GM21529 (cell line): ENCODE measurements at regions not wholly inside any gene's neighbourhood (a gene's known extent, or its start where the extent isn't known, plus 50 kb on each side); places are given as distances from the start of the nearest gene placed in this dataset.
"Not testable (repeated sequence)": the region's sequence is repeated elsewhere in the genome, so short reads cannot be mapped to it uniquely, and the experiment has no call there.

Source experiments
- ATAC-seq: cut with Tn5 transposase; IDR thresholded peaks from one replicate; pipeline ENCODE4 v1.9.1; 2021; ENCODE audit not compliant: unreplicated experiment

GRCh38 chr6:33896391-33897188 lies 92.8 kb upstream of the MLN start:
- no peak for ATAC-seq

DNA sequence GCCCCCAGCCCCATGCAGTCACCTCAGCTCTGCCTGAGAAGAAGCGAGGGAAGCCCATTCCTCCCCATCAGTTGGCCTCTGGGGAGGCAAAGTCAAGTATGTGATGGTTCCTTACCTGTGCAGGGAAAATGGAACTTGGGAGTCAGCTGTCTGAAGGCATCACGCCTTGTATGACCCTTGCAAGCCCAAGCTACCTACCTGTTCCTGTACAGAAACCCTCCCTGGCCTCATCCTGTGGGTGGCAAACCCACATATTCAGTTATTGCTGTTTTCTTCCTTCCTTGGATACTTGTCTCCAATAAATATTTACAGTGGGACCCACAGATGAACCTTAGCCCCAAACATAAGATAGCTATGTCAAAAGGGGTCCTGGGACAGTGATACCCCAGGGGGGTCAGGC lies 92.2 kb upstream of the MLN start:
- ATAC-seq, result no peak

GRCh38 chr6:33895296-33895695 lies 91.5 kb upstream of the MLN start:
- ATAC-seq, result no peak

GRCh38 chr6:33894438-33894837 lies 90.6 kb upstream of the MLN start:
- no peak for ATAC-seq

DNA sequence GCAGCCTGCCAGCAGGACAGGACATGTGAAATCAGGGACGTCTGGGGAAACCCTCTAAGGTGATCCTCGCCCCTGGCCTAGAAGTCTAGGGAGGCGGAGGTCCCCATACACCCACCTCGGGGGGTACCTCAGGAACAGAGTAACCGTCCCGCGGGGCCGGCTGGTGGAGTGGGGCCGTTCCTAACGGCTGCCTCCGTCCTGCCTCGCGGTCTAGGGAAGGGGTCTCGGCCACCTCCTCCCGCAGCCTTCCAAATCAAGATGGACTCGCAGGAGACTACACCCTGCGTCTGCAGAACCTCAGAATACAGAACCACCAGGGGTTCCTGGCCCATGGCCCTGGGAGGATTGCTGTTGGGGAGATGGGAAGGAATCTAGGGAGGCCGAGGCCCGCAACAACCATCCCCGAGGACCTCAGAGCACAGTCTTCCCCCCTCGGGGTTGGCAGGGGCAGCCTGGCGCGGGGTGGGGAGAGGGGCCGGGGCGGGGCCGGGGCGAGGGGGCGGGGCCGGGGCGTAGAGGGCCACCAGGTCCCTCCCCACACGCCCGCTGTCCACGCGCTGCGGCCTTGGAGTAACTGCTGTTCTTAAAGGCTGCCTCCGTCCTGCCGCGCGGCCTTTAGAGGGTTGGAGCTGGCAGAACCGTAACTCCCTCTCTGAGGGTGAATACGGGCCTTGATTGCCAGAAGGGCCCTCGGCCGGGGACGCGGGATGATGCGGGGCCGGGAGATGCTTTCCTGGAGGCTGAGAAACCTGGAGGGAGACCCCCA lies 89.0 kb upstream of the MLN start:
- no peak for ATAC-seq

DNA sequence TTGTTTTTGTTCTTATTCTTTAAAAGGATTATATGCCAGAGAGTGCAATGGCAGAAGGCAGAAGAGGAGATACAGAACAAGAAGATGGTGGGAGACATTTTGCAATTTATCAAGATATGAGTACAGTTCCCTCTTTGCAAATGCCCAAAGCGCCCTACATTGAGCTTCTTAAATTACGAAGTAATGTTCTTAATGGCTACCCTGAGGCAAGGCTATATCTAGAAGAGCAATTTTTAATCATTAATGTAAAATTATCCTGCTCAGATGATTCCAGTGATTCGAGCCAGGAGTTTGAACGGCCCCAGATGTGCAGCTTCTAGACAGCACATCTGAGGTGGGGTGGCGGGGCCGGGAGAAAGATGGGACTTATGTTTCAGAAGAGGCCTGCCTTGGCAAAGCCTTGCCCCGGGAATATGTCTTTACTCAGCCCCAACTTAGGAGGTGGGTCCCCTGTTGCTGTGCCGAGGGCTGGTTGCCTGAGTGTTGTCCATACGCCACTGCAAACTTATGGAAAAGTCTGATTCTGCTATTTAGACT lies 84.9 kb upstream of the MLN start:
- no peak for ATAC-seq

- ATAC-seq, result no peak
Observed at GRCh38 chr6:33888183-33888582, 84.4 kb upstream of the MLN start.

DNA sequence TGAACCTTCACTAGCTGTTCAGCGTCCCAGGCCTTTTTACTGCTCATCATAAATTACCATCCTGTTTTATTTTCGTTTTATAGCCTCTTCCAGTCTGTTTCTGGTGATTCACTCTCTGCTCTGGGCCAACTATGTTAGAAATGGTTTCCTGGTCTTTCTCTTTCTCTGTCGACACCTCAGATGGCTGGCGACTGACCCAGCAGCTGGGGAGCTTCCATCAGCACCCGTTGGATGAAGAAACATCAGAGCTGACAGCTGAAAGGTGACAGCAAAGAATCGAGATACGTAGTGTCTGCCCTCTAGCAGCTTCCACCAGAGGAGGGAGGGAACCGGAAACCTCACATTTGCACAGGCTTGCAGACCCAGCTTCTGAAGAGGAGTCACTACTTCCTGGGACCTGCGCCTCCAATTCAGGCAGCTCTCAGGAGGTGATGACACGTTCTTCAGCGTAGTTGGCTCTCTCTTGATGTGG lies 82.9 kb upstream of the MLN start:
- no peak for ATAC-seq

- no peak for ATAC-seq
Observed at GRCh38 chr6:33885132-33886057, 81.6 kb upstream of the MLN start.

GRCh38 chr6:33883621-33884020 lies 79.8 kb upstream of the MLN start:
- not testable (repeated sequence) for ATAC-seq

- no peak for ATAC-seq
Observed at GRCh38 chr6:33882154-33882553, 78.4 kb upstream of the MLN start.

- ATAC-seq, result no peak
Observed at GRCh38 chr6:33880766-33881165, 77.0 kb upstream of the MLN start.

- ATAC-seq, result no peak
Observed at GRCh38 chr6:33880104-33880678, 76.4 kb upstream of the MLN start.

DNA sequence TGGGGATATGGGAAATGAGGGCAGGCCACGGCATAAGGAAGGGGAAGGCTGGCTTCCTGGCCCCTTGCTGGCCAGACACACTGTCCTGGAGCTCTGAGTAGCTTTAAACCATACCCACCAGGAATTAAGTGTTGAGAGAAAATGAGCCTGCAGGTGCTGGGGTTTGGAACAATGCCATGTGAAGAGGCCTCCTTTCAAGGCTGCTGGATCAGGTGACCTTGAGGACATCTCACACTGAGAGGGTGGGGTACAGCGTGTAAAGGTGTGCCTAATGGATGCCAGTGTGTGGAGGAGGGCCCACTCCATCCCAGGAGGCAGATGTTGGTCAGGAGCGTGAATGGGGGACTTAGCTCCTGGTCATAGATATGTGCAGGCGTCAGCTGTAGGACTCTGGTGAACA lies 74.8 kb upstream of the MLN start:
- ATAC-seq, result no peak

DNA sequence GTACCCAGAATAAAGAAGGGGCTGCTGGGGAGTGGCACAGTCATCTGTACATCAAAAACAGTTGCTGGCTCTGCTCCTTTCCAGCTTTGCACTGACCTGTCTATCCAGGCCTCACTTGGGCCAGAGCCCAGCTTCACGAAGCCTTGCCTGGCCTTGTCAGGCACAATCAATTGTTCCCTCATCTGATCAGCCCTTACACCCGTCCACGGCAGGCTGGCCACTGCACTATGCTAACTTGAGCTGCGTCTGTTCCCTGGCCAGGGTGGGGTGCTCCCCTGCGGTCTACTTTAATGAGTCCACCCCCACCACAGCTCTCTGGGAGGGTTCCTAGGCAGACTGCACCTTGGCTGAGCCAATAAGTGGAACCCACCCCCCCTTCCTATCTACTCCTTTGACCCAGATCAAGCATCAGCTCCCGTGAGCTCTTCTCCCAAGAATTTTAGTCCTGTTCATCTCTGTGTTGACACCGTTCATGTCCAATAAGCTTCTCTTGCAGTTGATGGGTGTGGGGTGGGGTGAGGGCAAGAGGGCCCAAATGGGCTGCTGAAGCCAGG lies 74.3 kb upstream of the MLN start:
- no peak for ATAC-seq

DNA sequence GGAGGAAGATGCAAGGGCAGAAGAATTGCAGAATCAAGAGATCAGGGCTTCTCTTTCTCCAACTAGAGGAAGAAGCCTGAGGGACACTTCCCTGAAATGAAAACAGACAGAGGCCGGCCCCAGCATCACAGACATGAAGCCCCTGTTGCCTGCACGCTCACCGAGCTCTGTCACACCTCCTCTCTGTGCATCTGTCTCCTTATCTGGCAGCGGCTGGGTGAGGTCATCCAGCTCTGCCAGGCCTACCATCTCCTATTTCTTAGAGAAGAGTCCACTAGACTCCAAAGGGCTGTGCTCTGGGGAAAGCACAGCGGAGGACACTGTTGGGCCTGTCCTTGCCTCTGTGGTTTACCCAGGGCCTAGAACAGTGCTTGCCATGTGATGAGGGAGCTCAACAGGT lies 71.9 kb upstream of the MLN start:
- no peak for ATAC-seq

GRCh38 chr6:33875141-33875581 lies 71.4 kb upstream of the MLN start:
- no peak for ATAC-seq

DNA sequence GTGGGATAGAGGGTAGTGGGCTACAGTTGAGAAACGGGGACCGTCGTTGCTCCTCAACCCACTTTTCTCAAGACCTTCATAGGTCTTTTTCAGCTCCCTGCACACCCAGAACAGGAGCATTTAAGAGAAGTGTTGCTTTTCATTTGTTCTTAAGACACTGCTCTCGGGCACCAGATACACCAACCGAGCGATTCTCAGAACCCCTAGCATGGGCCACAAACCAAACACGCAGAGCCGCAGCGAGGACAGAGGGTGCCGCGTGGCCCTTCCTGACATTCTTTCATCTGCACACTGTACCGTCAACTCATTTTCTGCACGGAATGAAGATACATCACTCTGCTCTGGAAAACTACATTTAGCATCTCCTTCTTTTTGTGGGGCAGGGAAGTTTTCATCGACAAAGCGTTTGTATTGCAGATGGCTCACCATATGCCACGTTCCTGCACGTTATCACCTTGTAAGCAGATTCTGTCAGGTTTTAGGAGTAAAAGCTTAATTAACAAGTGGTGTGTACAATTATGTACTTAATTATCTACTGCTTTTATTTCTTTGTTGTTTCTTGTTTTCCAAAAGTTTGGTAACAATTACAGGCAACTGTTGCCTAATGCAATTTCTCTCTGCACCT lies 70.4 kb upstream of the MLN start:
- no peak for ATAC-seq

GRCh38 chr6:33872761-33873160 lies 69.0 kb upstream of the MLN start:
- no peak for ATAC-seq
